Common myeloid progenitor, CD34-positive (primary cell): ENCODE measurements at regions not wholly inside any gene's neighbourhood (a gene's known extent, or its start where the extent isn't known, plus 50 kb on each side); places are given as distances from the start of the nearest gene placed in this dataset.

Source experiments
- CTCF ChIA-PET: fragments of 350-600 bp; sonication (Branson Sonifier 250); formaldehyde crosslinking; loops from one replicate; lab custom pipeline; 2021; ENCODE audit warnings: antibody characterized with exemption; lab: Charles Lee
- POLR2A ChIA-PET: fragments of 350-600 bp; sonication (Branson Sonifier 250); formaldehyde crosslinking; loops from one replicate; lab custom pipeline; 2021; ENCODE audit warnings: antibody characterized with exemption; lab: Charles Lee
- DNase-seq, 3 donors: peaks; one replicate each; pipeline versions ENCODE4 v3.0.0 to v3.0.0-alpha.2; 2013
- H3K27ac ChIP-seq, 2 experiments: 1 replicate in 1 of 2; 2 replicates in 1 of 2; pipeline ENCODE4 v1.7.0; 2013; ENCODE audit warnings: inconsistent platforms in 2 of 2, low read length in 2 of 2, mild to moderate bottlenecking in 2 of 2, low read depth in 1 of 2, moderate library complexity in 1 of 2; ENCODE audit not compliant: severe bottlenecking in 2 of 2, insufficient read depth in 1 of 2, poor library complexity in 1 of 2
- H3K27me3 ChIP-seq, 5 experiments: replicated peaks in 2 of 5; 1 replicate in 3 of 5; 2 replicates in 2 of 5; pipeline versions ENCODE4 v1.6.1 to v1.7.0; 2013; ENCODE audit warnings: low read length in 4 of 5, mild to moderate bottlenecking in 2 of 5, moderate library complexity in 2 of 5, inconsistent platforms in 1 of 5; ENCODE audit not compliant: insufficient read depth in 5 of 5, control insufficient read depth in 4 of 5
- H3K36me3 ChIP-seq, 4 experiments: 1 replicate in 2 of 4; 2 replicates in 2 of 4; pipeline versions ENCODE4 v1.6.1 to v1.7.0; 2013; ENCODE audit warnings: low read length in 3 of 4, control low read depth in 1 of 4, mild to moderate bottlenecking in 1 of 4; ENCODE audit not compliant: control insufficient read depth in 4 of 4, insufficient read depth in 4 of 4
- H3K4me1 ChIP-seq, 4 experiments: 1 replicate in 3 of 4; 2 replicates in 1 of 4; pipeline versions ENCODE4 v1.6.1 to v1.7.1; 2013; ENCODE audit warnings: low read length in 3 of 4, mild to moderate bottlenecking in 3 of 4, control low read depth in 1 of 4, inconsistent platforms in 1 of 4, moderate library complexity in 1 of 4; ENCODE audit not compliant: control insufficient read depth in 4 of 4, insufficient read depth in 4 of 4; ENCODE audit errors: control extremely low read depth in 1 of 4
- H3K4me3 ChIP-seq, 7 experiments: 1 replicate in 4 of 7; 2 replicates in 3 of 7; pipeline versions ENCODE4 v1.5.1 to v1.7.0; 2013; ENCODE audit warnings: mild to moderate bottlenecking in 7 of 7, low read length in 6 of 7, moderate library complexity in 6 of 7, inconsistent platforms in 2 of 7, low read depth in 2 of 7, control low read depth in 1 of 7; ENCODE audit not compliant: insufficient read depth in 4 of 7, control insufficient read depth in 1 of 7; ENCODE audit errors: extremely low read depth in 1 of 7
- H3K9me3 ChIP-seq, 5 experiments: 1 replicate in 4 of 5; 2 replicates in 1 of 5; pipeline versions ENCODE4 v1.6.1 to v1.7.1; 2013; ENCODE audit warnings: low read length in 4 of 5, mild to moderate bottlenecking in 2 of 5, inconsistent platforms in 1 of 5, low read depth in 1 of 5, moderate library complexity in 1 of 5; ENCODE audit not compliant: control insufficient read depth in 4 of 5, insufficient read depth in 2 of 5; ENCODE audit errors: control extremely low read depth in 1 of 5
- WGBS: methylation state at CpG from one replicate; pipeline ENCODE4 v1.1.5; 2013; ENCODE audit not compliant: insufficient coverage; 5-methylcytosine and 5-hydroxymethylcytosine counted together

- Histone ChIP-seq H3K27me3 (peaks cover 0 to 75% (median 13%) of the 10 kb centered on the region in 5 experiments), H3K4me1 (no peaks in the 10 kb centered on the region), H3K4me3 (no peak overlapping the region), H3K9me3 (no peaks in the 10 kb centered on the region), H3K27ac (no peak overlapping the region), H3K36me3 (no peaks in the 10 kb centered on the region)
- ChIA-PET CTCF (no interaction called here), POLR2A (no interaction called here)
- no peak for DNase-seq
- WGBS: 53% methylated on average over 11 of the region's 11 CpGs
These were observed 81.2 kb downstream of the RBFOX3 start for GRCh38 chr17:79529661-79530081.

DNA sequence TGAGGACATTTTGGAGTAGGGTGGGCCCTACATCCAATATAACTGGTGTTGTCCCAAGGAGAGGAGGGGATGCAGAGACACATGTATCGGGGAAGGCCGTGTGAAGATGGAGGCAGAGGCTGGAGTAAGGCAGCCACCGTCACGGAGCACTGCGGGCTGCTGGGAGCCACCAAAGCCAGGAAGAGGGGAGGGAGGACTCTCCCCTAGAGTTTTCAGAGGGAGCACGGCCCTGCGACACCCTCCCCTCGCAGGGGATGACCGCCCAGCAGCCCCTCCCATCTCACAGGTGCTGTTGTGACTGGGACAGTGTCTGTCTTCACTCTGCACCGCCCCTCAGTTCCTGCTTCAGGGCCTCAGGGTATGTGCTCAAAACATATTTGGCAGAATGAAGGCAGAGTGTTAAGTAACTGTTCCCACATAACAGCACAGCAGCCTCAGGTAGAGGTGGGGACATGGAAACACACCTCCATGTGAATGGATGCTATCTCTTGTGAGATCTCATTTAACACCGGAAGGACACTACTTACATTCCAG, 82.2 kb downstream of the RBFOX3 start:
- no peaks in the 10 kb centered on the region for H3K36me3 ChIP-seq
- DNase-seq: no peak
- peaks cover 0 to 81% (median 22%) of the 10 kb centered on the region in 5 experiments for H3K27me3 ChIP-seq
- ChIA-PET CTCF (no interaction called here), POLR2A (no interaction called here)
- 79% methylated on average over 10 of the region's 11 CpGs for WGBS
- no peaks in the 10 kb centered on the region for H3K4me1 ChIP-seq
- H3K27ac ChIP-seq: no peak overlapping the region
- H3K9me3 ChIP-seq: no peaks in the 10 kb centered on the region
- H3K4me3 ChIP-seq: no peak overlapping the region

DNA sequence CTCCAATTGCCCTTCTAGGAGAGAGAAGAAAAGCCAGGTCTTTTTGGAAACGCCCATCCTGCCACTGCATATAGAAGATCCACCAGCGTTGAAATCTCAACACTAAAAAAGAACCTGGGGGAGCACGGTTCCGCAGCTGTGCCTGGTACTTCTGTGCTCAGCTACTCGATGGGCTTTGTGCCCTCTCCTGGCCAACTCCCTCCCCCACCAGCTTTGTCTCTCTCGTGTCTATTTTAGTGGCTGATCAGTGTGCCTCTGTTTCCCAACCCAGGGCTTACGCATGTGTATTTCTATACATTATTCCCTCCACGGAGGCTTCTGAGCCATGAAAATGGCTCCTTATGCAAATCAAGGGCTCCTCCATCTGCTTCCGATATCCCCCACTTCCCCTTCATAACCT, 83.5 kb downstream of the RBFOX3 start:
- WGBS: 88% methylated on average over 8 of the region's 9 CpGs
- no peak overlapping the region for H3K27ac ChIP-seq
- H3K4me3 ChIP-seq: no peak overlapping the region
- DNase-seq: no peak
- H3K4me1 ChIP-seq: no peaks in the 10 kb centered on the region
- ChIA-PET POLR2A (no interaction called here), CTCF (interaction anchor here (1.6 kb wide), 1 partner anchor 139 kb away, joined by 4 read pairs; no protein-coding TSS in a partner anchor)
- H3K27me3 ChIP-seq: peaks cover 0 to 79% (median 25%) of the 10 kb centered on the region in 5 experiments
- no peaks in the 10 kb centered on the region for H3K9me3 ChIP-seq
- H3K36me3 ChIP-seq: no peaks in the 10 kb centered on the region

- CTCF ChIA-PET: interaction anchor here (0.6 to 1.6 kb wide), 2 partner anchors 15 to 138 kb away, joined by 3 to 4 read pairs; no protein-coding TSS in a partner anchor
- no peak for DNase-seq
- POLR2A ChIA-PET: no interaction called here
- H3K4me3 ChIP-seq: no peak overlapping the region
- H3K4me1 ChIP-seq: no peaks in the 10 kb centered on the region
- H3K9me3 ChIP-seq: no peaks in the 10 kb centered on the region
- no peaks in the 10 kb centered on the region for H3K36me3 ChIP-seq
- no peak overlapping the region for H3K27ac ChIP-seq
- WGBS: 88% methylated on average over 21 of the region's 22 CpGs
- peaks cover 0 to 85% (median 25%) of the 10 kb centered on the region in 5 experiments for H3K27me3 ChIP-seq
These were observed 84.8 kb downstream of the RBFOX3 start for GRCh38 chr17:79525793-79526677.

DNA sequence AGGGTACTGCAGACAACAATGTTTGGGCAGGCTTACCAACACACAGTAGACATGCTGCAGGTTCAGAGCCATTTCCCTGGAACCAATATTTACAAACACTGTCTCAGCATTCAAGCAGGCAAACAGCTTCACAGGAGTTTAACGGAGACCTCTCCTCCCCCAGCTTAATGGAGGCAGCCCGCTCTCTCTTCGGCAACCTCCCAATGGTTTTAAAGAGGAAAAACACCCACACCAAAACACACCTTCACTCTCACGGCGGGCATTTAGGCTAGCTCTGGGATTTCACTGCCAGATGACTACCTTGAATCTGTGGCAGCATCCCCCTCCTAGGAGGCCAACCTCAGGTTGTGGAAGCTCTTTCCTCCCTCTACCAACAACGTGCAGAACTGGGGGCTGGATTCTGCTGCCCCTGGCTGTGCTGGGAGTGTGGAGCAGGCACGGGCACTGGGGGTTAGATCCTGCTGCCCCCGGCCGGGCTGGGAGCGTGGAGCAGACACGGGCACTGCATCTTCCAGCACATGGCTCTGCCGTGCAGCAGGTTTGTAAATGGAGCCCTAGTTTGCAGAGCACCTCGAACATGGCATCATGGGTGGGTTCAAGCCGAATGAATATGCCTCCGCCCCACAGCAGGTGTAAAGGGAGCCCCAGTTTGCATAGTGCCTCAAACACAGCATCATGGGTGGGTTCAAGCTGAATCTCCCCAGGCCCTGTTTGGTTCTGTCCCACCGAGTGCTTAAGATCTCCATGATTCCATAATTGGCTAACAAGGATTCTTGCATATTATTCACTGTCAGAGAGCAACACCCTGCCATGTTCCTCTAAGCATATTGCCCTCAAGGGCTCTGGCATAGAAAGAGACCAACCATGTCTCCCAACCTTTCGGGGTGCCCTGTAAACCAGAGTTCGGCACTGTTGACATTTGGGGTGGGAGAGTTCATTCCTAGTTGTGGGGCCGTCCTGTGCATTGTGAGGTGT, 86.4 kb downstream of the RBFOX3 start:
- 84% methylated on average over 15 of the region's 19 CpGs for WGBS
- no peaks in the 10 kb centered on the region for H3K9me3 ChIP-seq
- no peaks in the 10 kb centered on the region for H3K36me3 ChIP-seq
- ChIA-PET CTCF (no interaction called here), POLR2A (no interaction called here)
- no peak for DNase-seq
- no peak overlapping the region for H3K27ac ChIP-seq
- H3K4me3 ChIP-seq: no peak overlapping the region
- no peaks in the 10 kb centered on the region for H3K4me1 ChIP-seq
- H3K27me3 ChIP-seq: peaks cover 0 to 91% (median 28%) of the 10 kb centered on the region in 5 experiments

DNA sequence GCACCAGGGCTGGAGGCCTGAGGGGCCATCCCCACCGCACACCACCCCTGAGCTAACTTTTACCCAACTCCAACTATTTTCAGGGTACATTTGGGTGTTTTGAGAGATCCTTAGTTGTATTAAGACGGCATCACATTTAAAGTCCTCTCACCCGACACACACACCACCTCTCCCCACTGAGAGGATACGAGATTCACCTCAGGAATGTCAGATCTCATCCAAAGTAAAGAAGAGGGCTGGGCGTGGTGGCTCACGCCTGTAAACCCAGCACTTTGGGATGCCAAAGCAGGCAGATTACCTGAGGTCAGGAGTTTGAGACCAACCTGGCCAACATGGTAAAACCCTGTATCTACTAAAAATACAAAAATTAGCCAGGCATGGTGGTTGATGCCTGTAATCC, 88.4 kb downstream of the RBFOX3 start:
- no peaks in the 10 kb centered on the region for H3K9me3 ChIP-seq
- no peaks in the 10 kb centered on the region for H3K36me3 ChIP-seq
- CTCF ChIA-PET: no interaction called here
- peaks cover 0 to 92% (median 23%) of the 10 kb centered on the region in 5 experiments for H3K27me3 ChIP-seq
- H3K4me1 ChIP-seq: peaks cover 0 to 6% (median 3%) of the 10 kb centered on the region in 4 experiments
- H3K27ac ChIP-seq: no peak overlapping the region
- DNase-seq: no peak
- POLR2A ChIA-PET: no interaction called here
- WGBS: 83% methylated on average over 4 of the region's 6 CpGs
- H3K4me3 ChIP-seq: no peak overlapping the region
